HG03354 (cell line): ENCODE measurements at regions not wholly inside any gene's neighbourhood (a gene's known extent, or its start where the extent isn't known, plus 50 kb on each side); places are given as distances from the start of the nearest gene placed in this dataset.

Experiments used
- ATAC-seq: cut with Tn5 transposase; IDR thresholded peaks from one replicate; pipeline ENCODE4 v1.9.1; 2021; ENCODE audit warnings: mild to moderate bottlenecking; ENCODE audit not compliant: unreplicated experiment, poor library complexity, severe bottlenecking

DNA sequence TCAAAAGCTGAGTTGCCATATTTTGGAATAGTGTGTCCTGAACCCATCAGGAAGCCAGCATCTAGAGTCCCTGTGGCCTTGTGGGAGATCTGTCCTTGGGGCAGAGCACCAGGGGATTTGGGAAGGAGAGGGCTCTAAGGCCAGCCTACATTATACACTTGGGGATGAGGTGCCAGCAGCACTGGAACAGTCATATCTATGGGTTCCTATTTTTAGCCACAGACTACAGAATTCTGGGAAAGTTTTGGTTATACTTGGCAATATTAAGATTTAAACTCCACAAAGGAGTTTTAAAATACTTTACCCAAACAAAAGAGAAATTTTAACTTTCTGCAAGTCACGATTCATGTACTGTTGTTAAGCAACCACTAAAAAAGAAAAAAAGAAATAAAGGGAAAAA lies 405.7 kb upstream of the MMADHC start:
- no peak for ATAC-seq

DNA sequence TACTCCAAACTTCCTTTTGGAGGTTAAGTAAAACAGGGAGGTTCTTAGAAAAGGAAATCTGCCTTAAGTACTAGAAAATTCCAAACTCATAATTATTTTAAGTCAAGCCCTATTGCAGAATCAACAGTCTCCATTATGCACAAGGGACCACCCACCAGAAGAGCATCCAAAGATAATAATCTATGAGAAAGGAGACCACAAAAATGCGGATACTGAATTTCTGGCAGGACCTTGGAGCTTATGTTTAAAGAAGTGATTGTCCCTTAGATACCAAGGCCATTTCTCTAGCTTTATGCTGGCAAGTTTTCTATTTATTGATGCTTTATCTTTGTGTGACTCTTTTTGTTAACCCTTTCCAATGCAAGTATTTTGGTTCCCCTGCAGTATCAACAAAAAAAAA lies 404.0 kb upstream of the MMADHC start:
- ATAC-seq, result no peak

DNA sequence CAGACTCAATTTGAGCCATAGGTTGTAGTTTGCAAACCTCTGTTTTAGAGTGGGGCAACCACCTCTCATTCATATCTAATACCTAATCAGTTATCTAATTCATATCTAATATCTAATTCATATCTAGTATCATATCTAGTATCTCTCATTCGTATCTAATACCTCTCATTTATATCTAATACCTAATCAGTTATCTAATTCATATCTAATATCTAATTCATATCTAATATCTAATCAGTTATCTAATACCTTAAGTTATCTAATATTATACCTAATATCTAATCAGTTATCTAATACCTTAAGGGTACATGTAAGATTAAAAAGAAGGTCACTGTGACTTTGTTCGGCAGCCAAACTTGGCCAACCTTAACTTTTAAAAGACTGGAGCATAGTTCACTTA lies 403.4 kb upstream of the MMADHC start:
- ATAC-seq, result no peak

DNA sequence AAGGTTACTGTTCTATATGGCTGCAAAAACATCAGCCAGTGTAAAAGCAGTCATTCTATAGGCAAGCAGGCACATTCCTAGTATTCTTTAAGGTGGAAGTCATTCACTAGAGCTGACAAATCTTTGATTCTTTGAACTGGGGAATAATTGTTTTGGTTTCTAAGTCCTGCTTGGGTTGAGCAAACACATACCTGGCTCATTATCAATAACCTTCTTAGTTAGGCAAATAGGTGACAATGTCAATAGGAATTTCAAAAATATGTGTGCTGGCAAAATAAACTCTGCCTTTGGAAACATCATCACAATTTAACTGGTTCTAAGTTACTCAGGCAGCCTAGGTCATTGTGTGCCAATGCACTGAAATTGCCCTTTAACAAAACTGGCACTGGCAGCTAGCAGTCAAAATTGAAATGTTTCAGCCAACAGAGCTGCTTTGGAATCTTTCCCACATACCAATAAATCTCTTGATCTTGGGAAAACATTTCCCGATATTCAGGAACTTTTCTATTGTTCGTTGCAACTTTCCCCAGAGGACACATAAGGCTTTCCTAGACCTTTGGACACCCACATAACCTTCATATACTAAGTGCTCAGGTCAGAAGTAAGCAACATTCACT lies 402.0 kb upstream of the MMADHC start:
- no peak for ATAC-seq

DNA sequence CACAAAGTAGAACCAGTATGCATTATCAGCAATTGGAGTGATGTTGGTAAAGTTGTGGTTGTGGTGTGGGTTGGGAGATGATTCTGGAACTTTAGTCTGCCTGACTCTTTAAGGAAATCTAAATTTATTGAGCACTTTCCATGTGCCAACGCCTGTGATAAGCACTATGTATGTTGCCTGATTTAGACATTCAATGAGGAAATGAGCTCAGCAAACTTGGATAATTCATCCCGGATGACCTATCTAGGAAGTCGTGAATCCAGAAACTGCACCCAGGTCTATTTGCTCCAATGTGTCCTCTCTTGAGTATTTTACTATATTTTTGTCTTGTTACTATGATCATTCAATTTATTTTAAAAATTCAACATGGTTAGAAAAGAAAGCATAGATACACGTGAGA lies 400.8 kb upstream of the MMADHC start:
- no peak for ATAC-seq

DNA sequence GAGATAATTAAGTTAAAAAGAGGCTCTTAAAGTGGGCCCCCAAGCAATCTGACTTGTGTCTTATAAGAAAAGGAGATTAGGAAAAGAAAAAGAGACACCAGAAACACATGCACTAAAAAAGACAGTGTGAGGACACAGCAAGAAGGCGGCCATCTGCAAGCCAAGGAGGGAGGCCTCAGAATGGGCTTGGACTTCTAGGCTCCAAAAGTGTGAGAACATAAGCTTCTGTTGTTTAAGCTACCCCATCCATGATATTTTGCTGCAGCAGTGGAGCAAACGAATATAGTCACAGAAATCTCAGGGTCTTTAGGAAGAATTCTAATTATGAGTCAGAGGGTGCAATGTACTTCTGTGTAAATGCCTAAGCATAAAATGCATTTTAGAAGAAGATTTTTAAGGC lies 399.3 kb upstream of the MMADHC start:
- ATAC-seq, result no peak

DNA sequence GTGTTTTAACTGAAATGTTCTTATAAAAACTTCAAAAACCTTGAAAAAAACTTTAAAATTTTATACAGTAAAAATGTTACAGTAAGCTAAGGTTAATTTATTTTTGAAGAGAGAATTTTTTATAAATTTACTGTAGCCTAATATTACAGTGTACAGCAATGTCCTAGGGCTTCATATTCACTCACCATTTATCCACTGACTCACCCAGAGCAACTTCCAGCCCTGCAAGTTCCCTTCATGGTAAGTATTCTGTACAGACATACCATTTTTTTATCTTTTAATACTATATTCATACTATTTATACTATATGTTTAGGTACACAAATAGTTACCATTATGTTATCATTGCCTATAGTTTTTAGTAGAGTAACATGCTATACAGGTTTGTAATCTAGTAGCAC lies 396.7 kb upstream of the MMADHC start:
- no peak for ATAC-seq

DNA sequence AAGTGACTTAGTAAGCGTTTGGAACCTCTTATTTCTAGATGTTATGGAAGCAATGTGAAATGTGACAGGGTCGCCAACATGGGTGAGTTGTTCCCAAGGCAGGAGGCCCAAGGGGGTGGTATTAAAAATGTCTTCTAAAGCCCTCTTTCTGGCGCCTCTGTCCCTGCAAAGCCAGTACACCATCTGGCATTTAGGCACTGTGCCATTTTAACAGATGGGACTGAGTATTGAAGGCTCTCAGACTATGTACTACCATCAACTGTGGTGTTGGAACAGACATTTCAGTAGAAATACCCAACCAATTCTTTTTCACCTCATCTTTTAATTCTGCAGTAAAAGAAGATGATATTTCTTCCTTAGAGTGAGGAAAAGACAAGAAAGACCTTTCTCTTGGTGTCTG lies 384.5 kb upstream of the MMADHC start:
- ATAC-seq, result no peak

DNA sequence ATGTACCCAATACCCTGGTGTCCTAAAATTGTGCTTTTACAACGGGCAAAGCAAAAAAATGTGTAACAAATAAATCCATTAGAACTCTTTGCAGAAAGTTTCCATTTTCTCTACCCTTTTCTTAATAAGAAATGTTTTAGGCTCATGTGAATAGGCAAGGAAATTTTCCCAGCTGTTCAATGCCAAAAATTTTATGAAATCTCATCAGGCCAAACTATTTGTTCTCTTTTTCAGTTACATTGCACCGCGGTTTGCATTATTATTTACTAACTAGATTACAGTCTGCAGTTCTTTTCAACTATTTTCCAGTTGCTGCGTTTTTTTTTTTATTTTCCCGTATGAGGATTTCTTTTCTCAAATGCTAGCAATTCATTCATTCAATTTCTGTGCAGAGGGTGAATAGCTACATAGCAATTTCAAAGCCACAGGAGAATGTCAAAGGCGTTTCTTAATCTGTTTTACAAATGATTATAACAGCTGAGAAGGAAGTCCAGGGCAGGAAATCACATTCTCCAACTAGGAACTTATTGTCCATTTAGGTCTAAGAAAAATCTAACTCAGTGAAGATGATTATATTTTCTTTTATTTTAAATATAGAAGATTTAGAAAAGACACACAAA lies 367.5 kb upstream of the MMADHC start:
- ATAC-seq, result no peak

DNA sequence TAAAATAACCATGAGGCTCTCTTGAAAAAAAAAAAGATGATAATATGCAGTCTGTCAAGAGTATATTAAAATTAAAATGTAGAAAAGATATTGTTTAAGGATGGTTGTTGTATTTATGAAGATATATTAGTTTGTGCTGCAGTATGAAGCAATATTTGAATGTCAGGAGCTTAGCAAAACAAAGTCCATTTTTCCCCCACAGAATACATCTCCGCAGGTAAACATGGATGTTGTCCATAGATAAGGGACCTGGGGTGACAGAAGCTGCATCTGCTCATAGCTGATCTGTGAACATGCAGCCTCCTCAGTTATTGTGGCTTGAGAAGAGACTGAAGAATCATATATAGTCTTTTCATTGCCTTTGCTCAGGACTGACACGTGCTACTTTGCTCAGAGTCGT lies 366.1 kb upstream of the MMADHC start:
- no peak for ATAC-seq

DNA sequence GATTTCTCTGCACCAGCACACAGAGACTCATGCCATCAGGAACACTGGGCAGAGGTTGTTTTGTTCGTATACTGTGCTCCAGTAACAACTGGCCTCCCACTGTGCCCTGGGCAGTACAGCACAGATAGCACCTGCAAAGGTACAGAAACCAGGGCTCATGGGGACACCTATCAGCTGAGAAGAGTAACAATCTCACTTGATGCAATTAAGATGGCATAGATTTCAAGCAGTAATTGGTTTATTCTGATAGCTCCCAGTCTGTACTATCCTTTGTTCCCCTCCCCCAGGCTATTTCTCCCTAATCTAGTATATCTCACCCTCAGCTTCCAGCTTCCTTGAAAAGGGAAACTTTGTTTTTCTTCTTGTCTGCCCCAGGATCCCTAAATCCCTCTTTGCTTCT lies 343.9 kb upstream of the MMADHC start:
- ATAC-seq, result no peak

DNA sequence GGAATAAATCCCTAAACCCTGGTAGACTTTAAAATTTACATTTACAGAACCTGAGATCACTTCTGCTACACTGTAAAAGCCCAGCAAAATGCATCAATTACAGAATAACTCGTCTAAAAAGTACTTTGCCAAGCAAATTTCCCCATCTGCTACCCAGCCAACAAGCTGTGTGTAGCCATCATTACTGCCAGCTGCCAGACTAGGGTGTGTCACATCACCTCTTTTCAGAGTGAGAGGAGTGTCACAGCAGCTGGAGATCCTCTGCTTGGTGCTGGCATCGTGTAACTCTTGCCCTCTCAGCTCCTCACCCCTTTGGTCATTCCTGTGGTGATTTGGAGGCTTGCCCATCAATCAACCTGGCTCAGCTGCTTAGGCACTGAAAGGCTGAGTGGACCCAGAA lies 340.4 kb upstream of the MMADHC start:
- ATAC-seq, result no peak

DNA sequence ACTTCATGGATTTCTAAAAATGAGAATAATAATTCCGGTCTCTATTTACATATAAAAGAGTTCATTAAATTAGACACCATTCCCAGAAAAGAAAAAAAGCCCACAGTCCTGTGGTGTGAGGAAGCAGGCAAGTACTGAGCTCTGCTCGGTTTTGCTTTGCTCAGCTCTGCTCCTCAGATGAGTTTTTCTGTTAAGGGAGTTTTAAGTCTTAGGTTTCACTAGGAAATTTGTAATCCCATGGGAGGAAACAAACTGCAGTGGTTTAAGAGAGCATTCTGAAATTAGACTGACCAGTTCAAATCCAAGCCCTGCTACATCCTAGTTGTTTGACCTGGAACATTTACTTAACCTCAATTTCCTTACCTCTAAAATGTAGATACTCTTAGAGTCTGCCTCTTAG lies 338.6 kb upstream of the MMADHC start:
- ATAC-seq, result no peak

DNA sequence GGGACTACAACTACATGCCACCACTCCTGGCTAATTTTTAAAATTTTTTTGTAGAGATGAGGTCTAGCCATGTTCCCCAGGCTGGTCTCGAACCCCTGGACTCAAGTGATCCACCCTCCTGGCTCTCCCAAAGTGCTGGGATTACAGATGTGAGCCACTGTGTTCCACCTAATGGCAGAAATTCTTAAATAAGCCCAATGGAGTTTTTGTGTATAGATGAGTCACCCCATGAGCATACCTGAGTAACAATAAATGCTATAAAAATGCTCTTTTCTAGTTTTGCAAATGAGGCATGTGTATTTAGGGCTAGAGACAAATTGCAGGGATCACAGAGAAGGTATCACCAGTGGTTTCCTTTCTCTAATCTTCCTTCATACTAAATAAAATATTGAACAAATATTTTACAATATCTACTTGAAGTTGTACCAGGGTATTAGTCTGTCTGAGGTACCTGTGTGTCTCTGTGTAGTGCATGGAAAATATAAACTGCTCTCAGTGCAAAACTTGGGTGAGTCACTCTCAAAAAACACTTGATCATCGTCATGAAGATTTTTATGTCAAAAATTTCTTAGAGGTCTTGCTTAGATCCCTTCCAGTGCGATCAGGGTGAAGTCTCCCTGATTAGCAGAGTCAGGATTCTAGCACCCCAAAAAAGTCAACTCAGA lies 337.1 kb upstream of the MMADHC start:
- no peak for ATAC-seq

DNA sequence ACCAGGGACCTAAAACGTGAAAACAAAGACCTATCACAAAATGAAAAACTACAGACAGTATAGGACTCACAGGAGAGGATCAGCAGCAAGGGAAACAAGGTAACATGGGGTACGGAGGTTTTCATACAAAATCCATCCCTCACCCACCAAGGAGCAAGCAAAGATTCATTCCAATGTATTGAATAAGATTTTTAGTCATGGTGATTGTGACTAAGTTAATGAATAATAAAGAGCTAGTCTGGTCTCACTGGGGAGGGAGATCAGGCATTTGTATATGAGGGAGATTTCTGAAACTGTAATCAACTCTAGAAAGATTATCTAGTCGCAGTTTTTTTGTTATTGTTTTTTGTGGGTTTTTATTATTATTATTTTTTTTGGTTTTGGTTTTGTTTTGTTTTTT lies 336.5 kb upstream of the MMADHC start:
- ATAC-seq, result no peak

DNA sequence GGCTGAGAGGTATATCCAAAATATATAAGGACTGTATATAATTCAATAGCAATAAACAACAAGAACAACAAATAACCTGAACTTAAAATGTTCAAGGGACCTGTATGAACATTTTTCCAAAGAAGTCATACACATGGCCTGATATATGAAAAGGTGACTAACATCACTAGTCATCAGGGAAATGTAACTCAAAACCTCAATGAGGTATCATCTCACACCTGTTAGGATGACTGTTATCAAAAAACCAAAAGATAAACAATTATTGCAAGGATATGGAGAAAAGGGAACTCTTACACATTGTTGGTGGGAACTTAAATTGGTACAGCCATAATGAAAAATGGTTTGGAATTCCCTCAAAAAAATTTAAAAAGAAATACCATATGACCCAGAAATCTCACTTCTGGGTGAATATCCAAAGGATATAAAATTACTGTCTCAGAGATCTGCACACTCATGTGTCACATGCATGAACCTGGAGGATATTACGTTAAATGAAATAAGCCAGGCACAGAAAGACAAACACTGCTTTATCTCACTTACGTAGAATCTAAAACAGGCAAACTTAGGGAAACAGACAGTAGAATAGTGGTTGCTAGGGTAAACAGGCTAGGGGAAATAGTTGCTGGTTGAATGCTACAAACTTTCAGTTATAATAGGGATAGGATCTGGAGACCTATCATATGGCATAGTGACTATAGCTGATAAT lies 334.5 kb upstream of the MMADHC start:
- ATAC-seq, result no peak

DNA sequence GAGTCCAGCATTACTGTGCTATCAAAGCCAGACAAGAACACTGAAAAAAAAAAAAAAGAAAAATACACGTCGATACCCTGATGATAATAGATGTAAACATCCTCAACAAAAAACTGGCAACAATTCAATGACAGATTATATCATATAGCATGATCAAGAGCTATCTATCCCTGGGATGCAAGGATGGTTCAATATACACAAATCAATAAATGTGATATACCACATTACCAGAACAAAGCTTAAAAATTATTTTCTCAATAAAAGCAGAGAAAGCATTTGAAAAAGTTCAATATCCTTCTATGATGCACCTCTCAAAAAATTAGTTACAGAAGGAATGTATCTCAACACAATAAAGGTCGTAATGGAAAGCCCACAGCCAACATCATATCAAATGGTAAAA lies 332.8 kb upstream of the MMADHC start:
- ATAC-seq, result no peak

DNA sequence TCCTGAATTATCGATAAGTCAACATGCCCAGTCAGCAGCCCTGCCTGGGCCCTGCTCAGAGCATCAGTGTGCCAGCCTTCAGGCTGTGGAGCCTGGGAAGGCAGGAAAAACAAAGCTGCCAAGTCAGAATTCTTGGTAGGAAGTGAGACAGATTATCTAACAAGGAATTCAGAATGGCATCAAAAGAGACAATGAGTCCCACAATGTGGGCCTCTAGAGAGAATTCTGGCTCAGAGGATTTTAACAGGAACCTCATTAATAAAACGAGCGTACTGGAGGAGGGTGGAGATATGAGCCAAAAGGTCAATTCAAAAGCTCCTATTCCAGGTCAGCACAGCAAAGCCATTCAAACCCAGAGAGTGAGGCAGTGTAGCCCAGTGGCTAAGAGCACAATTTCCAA lies 327.6 kb upstream of the MMADHC start:
- no peak for ATAC-seq

DNA sequence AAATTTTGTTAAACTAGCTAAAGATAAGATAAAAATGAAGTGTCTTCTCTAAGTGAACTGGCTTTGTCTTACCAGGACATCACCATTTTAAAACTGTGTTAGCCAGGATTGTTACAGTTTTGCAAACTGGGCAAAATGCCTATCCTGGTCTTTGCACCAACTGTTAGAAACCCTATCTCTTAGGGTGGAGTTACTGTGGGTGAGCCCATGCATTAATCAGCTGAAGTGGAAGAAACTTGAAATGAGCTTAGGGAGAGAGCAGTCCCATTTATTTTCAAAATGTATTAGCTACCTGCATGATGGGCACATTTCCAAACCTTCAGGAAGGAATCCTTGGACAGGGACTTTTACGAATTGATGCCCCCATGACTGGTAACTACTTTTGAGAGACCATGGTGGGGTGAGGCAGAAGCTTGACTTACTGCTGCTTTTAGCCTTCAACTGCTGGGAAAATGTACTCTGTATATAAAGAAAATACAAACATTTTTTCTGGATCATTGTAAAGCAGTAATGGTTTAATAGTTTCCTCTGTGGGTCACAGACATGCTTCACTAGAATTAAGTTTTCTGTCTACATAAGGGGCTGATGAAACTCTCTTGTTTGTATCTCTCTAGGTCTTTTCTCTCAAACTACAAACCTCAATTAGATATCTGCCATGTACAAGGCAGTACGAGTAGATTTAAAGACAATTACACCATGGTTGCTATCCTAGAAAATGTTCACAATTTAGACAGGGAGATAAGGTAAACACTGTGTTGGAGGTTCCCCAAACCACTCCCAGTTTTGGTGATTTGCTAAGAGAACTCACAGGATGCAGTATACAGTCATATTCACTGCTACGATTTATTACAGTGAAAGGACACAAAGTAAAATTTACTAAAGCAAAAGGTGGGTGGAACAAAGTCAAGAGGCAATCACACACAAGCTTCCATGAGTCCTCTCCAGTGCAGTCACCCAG lies 321.4 kb upstream of the MMADHC start:
- no peak for ATAC-seq

DNA sequence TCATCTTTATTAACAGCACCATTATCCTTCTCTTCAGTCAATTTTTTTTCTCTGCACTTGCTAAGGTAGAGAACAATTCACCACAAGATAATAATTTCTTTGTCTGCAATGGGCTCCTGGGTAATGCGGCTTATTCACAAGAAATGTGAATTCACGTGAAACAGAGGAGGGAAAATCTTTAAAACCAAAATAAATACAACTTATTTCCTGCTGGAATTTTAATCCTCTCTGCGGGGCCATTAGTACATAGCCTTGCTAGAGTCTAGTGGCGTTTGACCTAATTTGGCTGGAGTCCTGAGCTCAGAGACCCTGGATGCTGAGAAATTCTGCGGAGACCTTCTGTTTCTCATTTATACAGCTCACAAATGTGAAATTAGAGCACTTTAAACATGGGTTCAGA lies 319.3 kb upstream of the MMADHC start:
- ATAC-seq, result no peak
